ENCODE measurements at regions not wholly inside any gene's neighbourhood (a gene's known extent, or its start where the extent isn't known, plus 50 kb on each side); places are given as distances from the start of the nearest gene placed in this dataset.

- no peaks in the 10 kb centered on the region for H3K36me3 ChIP-seq
- H3K4me3 ChIP-seq = no peak overlapping the region
- peaks cover 0 to 59% (median 31%) of the 10 kb centered on the region in 4 donors for H3K4me1 ChIP-seq
- H3K9me3 ChIP-seq = no peaks in the 10 kb centered on the region
- H3K27ac ChIP-seq = no peak overlapping the region
- WGBS, 2 donors = 81 to 98% methylated on average over 2 of the region's 2 CpGs
- DNase-seq (ENCODE audit: low spot score in 2 of 2) = no peak
- H3K27me3 ChIP-seq = no peaks in the 10 kb centered on the region
- TF ChIP-seq EP300 (IDR thresholded peaks at IDR 0.05) = no peak
- TF ChIP-seq POLR2A (IDR thresholded peaks at IDR 0.05) = no peak
- TF ChIP-seq CTCF (IDR thresholded peaks at IDR 0.05) = no peak
These were observed 107.5 kb upstream of the JUN start for GRCh38 chr1:58891347-58891746.

- TF ChIP-seq EP300 (IDR thresholded peaks at IDR 0.05) = peak in 1 of 2 donors; percentile 68
- TF ChIP-seq CTCF (IDR thresholded peaks at IDR 0.05) = no peak
- no peaks in the 10 kb centered on the region for H3K36me3 ChIP-seq
- no peak for DNase-seq (ENCODE audit: low spot score in 2 of 2)
- H3K27ac ChIP-seq = peak overlapping the region in 2 of 4 donors; percentile 1 to 11
- no peaks in the 10 kb centered on the region for H3K27me3 ChIP-seq
- no peaks in the 10 kb centered on the region for H3K9me3 ChIP-seq
- 51 to 65% methylated on average over 13 of the region's 13 CpGs for WGBS, 2 donors
- H3K4me3 ChIP-seq = no peak overlapping the region
- peaks cover 0 to 56% (median 24%) of the 10 kb centered on the region in 4 donors for H3K4me1 ChIP-seq
These were observed 109.5 kb upstream of the JUN start for GRCh38 chr1:58893257-58893869.

- Histone ChIP-seq H3K36me3 (no peaks in the 10 kb centered on the region), H3K4me3 (no peak overlapping the region), H3K27me3 (no peaks in the 10 kb centered on the region), H3K27ac (peak overlapping the region in 3 of 4 donors; percentile 30 to 67 (median 66)), H3K4me1 (peaks cover 0 to 68% (median 31%) of the 10 kb centered on the region in 4 donors), H3K9me3 (no peaks in the 10 kb centered on the region)
- TF ChIP-seq POLR2A (IDR thresholded peaks at IDR 0.05) = no peak
- no peak for TF ChIP-seq EP300 (IDR thresholded peaks at IDR 0.05)
- TF ChIP-seq CTCF (IDR thresholded peaks at IDR 0.05) = no peak
- DNase-seq (ENCODE audit: low spot score in 2 of 2) = no peak
- WGBS, 2 donors = 80 to 93% methylated on average over 2 of the region's 2 CpGs
These were observed 111.2 kb upstream of the JUN start for GRCh38 chr1:58895082-58895481.

GRCh38 chr1:58895559-58896145, 111.8 kb upstream of the JUN start:
- Histone ChIP-seq H3K27ac (peak overlapping the region; percentile 5 to 67 (median 48)), H3K27me3 (no peaks in the 10 kb centered on the region), H3K4me1 (peaks cover 0 to 70% (median 36%) of the 10 kb centered on the region in 4 donors), H3K9me3 (no peaks in the 10 kb centered on the region), H3K36me3 (no peaks in the 10 kb centered on the region), H3K4me3 (no peak overlapping the region)
- no peak for DNase-seq (ENCODE audit: low spot score in 2 of 2)
- WGBS, 2 donors = 79% methylated on average over 5 of the region's 5 CpGs
- TF ChIP-seq EP300 (IDR thresholded peaks at IDR 0.05) (no peak), POLR2A (IDR thresholded peaks at IDR 0.05) (no peak), CTCF (IDR thresholded peaks at IDR 0.05) (no peak)

Measured in tibial nerve (tissue), 4 donors.